Neural cell (in vitro differentiated cells): ENCODE measurements at regions not wholly inside any gene's neighbourhood (a gene's known extent, or its start where the extent isn't known, plus 50 kb on each side); places are given as distances from the start of the nearest gene placed in this dataset.

ENCODE experiments used
- EP300 ChIP-seq: fragments of 450-650 bp; conservative IDR thresholded peaks from 2 replicates; pipeline ENCODE4 v1.6.1; 2014; ENCODE audit warnings: antibody characterized with exemption, mild to moderate bottlenecking, moderate library complexity; ENCODE audit not compliant: poor library complexity, severe bottlenecking
- EZH2 ChIP-seq: fragments of 200-600, 300-800 bp; shearing (Covaris generic), sonication (generic); IDR thresholded peaks from 2 replicates; pipeline ENCODE4 v1.6.1; 2014; ENCODE audit warnings: antibody characterized with exemption, low read length, borderline replicate concordance, mild to moderate bottlenecking; ENCODE audit not compliant: insufficient read depth, poor library complexity, severe bottlenecking
- POLR2AphosphoS5 ChIP-seq: IDR thresholded peaks from 2 replicates; pipeline ENCODE4 v1.6.1; 2012
- RAD21 ChIP-seq: fragments of 450-650 bp; conservative IDR thresholded peaks from 2 replicates; pipeline ENCODE4 v1.6.1; 2014; ENCODE audit warnings: antibody characterized with exemption, mild to moderate bottlenecking, moderate library complexity
- TF ChIP-seq, protein P1 (sequence below): fragments of 450-650 bp; IDR thresholded peaks from 2 replicates; pipeline ENCODE4 v1.5.1; 2014; ENCODE audit warnings: antibody characterized with exemption, mild to moderate bottlenecking, moderate library complexity; ENCODE audit not compliant: poor library complexity, severe bottlenecking
- TF ChIP-seq, protein P2 (sequence below): IDR thresholded peaks from 2 replicates; pipeline ENCODE4 v1.6.1; 2012; ENCODE audit warnings: borderline replicate concordance

DNA sequence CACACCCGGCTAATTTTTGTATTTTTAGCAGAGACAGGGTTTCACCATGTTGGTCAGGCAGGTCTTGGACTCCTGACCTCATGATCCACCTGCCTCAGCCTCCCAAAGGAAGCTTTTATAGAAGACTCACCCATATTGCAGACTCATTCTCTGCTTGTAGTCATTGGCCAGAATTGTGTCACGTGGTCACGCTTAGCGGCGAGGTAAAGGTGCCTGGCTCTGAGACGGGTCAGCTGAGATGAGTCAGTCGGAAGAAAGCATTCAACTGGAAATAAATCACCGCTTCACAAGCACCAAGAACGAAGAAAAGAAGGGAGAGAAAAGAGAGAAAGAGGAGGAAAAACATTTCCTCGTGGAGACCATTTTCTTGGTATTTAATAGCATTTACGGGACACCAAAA lies 218.8 kb upstream of the NOCT start:
- TF ChIP-seq, protein P1, sequence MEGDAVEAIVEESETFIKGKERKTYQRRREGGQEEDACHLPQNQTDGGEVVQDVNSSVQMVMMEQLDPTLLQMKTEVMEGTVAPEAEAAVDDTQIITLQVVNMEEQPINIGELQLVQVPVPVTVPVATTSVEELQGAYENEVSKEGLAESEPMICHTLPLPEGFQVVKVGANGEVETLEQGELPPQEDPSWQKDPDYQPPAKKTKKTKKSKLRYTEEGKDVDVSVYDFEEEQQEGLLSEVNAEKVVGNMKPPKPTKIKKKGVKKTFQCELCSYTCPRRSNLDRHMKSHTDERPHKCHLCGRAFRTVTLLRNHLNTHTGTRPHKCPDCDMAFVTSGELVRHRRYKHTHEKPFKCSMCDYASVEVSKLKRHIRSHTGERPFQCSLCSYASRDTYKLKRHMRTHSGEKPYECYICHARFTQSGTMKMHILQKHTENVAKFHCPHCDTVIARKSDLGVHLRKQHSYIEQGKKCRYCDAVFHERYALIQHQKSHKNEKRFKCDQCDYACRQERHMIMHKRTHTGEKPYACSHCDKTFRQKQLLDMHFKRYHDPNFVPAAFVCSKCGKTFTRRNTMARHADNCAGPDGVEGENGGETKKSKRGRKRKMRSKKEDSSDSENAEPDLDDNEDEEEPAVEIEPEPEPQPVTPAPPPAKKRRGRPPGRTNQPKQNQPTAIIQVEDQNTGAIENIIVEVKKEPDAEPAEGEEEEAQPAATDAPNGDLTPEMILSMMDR: no peak
- no peak for TF ChIP-seq EP300
- no peak for TF ChIP-seq EZH2
- TF ChIP-seq RAD21: no peak
- TF ChIP-seq POLR2AphosphoS5: no peak
- TF ChIP-seq, protein P2, sequence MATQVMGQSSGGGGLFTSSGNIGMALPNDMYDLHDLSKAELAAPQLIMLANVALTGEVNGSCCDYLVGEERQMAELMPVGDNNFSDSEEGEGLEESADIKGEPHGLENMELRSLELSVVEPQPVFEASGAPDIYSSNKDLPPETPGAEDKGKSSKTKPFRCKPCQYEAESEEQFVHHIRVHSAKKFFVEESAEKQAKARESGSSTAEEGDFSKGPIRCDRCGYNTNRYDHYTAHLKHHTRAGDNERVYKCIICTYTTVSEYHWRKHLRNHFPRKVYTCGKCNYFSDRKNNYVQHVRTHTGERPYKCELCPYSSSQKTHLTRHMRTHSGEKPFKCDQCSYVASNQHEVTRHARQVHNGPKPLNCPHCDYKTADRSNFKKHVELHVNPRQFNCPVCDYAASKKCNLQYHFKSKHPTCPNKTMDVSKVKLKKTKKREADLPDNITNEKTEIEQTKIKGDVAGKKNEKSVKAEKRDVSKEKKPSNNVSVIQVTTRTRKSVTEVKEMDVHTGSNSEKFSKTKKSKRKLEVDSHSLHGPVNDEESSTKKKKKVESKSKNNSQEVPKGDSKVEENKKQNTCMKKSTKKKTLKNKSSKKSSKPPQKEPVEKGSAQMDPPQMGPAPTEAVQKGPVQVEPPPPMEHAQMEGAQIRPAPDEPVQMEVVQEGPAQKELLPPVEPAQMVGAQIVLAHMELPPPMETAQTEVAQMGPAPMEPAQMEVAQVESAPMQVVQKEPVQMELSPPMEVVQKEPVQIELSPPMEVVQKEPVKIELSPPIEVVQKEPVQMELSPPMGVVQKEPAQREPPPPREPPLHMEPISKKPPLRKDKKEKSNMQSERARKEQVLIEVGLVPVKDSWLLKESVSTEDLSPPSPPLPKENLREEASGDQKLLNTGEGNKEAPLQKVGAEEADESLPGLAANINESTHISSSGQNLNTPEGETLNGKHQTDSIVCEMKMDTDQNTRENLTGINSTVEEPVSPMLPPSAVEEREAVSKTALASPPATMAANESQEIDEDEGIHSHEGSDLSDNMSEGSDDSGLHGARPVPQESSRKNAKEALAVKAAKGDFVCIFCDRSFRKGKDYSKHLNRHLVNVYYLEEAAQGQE: no peak
